ENCODE measurements at regions not wholly inside any gene's neighbourhood (a gene's known extent, or its start where the extent isn't known, plus 50 kb on each side); places are given as distances from the start of the nearest gene placed in this dataset.

GRCh38 chr13:34124666-34125306 is 306.8 kb downstream of the RFC3 start (continued):
- TF ChIP-seq HIC1 (tag by site-specific recombination; IDR thresholded peaks at IDR 0.05) (no peak), ZNF114 (tag by site-specific recombination; IDR thresholded peaks at IDR 0.05) (no peak)

GRCh38 chr13:34127523-34127922 is 309.6 kb downstream of the RFC3 start:
- H3K27ac ChIP-seq (ENCODE audit: extremely low read depth, low read depth, low read length): no peak overlapping the region
- H3K4me3 ChIP-seq (ENCODE audit: low read depth, low read length): no peak overlapping the region
- H3K9me3 ChIP-seq (ENCODE audit: control insufficient read depth, insufficient read depth, low read depth, low read length): no peaks in the 10 kb centered on the region
- POLR2A ChIA-PET: no interaction called here
- CTCF ChIA-PET: no interaction called here
- H3K36me3 ChIP-seq (ENCODE audit: control insufficient read depth in 2 of 2, insufficient read depth in 1 of 2, low read length in 2 of 2): no peaks in the 10 kb centered on the region
- no peaks in the 10 kb centered on the region for H3K4me1 ChIP-seq (ENCODE audit: control insufficient read depth, insufficient read depth, low read length)
- TF ChIP-seq PRDM10 (tag by site-specific recombination; IDR thresholded peaks at IDR 0.05): no peak

GRCh38 chr13:34128661-34129060 is 310.7 kb downstream of the RFC3 start:
- no peak overlapping the region for H3K27ac ChIP-seq (ENCODE audit: extremely low read depth, low read depth, low read length)
- no peaks in the 10 kb centered on the region for H3K9me3 ChIP-seq (ENCODE audit: control insufficient read depth, insufficient read depth, low read depth, low read length)
- TF ChIP-seq YY1 (tag by site-specific recombination; IDR thresholded peaks at IDR 0.05) (no peak), ZNF24 (tag by site-specific recombination; IDR thresholded peaks at IDR 0.05) (no peak)
- H3K36me3 ChIP-seq (ENCODE audit: control insufficient read depth in 2 of 2, insufficient read depth in 1 of 2, low read length in 2 of 2): no peaks in the 10 kb centered on the region
- ChIA-PET CTCF (no interaction called here), POLR2A (no interaction called here)
- no peak overlapping the region for H3K4me3 ChIP-seq (ENCODE audit: low read depth, low read length)
- H3K4me1 ChIP-seq (ENCODE audit: control insufficient read depth, insufficient read depth, low read length): no peaks in the 10 kb centered on the region

- ChIA-PET CTCF (no interaction called here), POLR2A (no interaction called here)
- no peaks in the 10 kb centered on the region for H3K36me3 ChIP-seq (ENCODE audit: control insufficient read depth in 2 of 2, insufficient read depth in 1 of 2, low read length in 2 of 2)
- no peaks in the 10 kb centered on the region for H3K9me3 ChIP-seq (ENCODE audit: control insufficient read depth, insufficient read depth, low read depth, low read length)
- no peak overlapping the region for H3K4me3 ChIP-seq (ENCODE audit: low read depth, low read length)
- H3K4me1 ChIP-seq (ENCODE audit: control insufficient read depth, insufficient read depth, low read length): no peaks in the 10 kb centered on the region
- TF ChIP-seq ZNF747 (tag by site-specific recombination; IDR thresholded peaks at IDR 0.05): no peak
- TF ChIP-seq FEZF1 (tag by site-specific recombination; IDR thresholded peaks at IDR 0.05): no peak
- TF ChIP-seq ZSCAN30 (tag by site-specific recombination; IDR thresholded peaks at IDR 0.05): no peak
- no peak for TF ChIP-seq KLF17 (tag by site-specific recombination; IDR thresholded peaks at IDR 0.05)
- TF ChIP-seq SP2 (tag by site-specific recombination; IDR thresholded peaks at IDR 0.05): no peak
- H3K27ac ChIP-seq (ENCODE audit: extremely low read depth, low read depth, low read length): no peak overlapping the region
Observed at GRCh38 chr13:34129436-34129835, 311.5 kb downstream of the RFC3 start.
